ENCODE measurements at regions not wholly inside any gene's neighbourhood (a gene's known extent, or its start where the extent isn't known, plus 50 kb on each side); places are given as distances from the start of the nearest gene placed in this dataset.

DNA sequence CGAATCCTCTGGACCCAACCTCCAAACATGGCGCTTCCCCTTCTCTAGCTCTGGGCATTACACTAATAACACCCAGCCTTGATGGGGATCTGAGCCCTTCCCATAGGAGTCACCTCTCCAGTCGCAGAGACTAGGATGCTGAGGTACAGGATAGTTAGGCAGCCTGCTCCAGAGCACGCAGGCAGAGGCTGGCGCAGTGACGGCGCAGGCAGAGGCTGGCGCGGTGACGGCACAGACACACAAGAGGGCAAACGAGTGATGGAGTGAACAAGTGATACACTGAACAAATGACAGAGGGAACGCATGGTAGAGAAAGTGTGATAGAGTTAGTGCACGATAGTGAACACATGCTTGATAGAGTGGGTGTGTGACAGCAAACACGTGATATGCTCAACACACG lies 518.5 kb downstream of the EIPR1 start:
- TF ChIP-seq POLR2AphosphoS5 (IDR thresholded peaks at IDR 0.05; ENCODE audit: control insufficient read depth, insufficient read depth, low read depth, low read length): no peak
- TF ChIP-seq, protein P1, sequence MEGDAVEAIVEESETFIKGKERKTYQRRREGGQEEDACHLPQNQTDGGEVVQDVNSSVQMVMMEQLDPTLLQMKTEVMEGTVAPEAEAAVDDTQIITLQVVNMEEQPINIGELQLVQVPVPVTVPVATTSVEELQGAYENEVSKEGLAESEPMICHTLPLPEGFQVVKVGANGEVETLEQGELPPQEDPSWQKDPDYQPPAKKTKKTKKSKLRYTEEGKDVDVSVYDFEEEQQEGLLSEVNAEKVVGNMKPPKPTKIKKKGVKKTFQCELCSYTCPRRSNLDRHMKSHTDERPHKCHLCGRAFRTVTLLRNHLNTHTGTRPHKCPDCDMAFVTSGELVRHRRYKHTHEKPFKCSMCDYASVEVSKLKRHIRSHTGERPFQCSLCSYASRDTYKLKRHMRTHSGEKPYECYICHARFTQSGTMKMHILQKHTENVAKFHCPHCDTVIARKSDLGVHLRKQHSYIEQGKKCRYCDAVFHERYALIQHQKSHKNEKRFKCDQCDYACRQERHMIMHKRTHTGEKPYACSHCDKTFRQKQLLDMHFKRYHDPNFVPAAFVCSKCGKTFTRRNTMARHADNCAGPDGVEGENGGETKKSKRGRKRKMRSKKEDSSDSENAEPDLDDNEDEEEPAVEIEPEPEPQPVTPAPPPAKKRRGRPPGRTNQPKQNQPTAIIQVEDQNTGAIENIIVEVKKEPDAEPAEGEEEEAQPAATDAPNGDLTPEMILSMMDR (IDR thresholded peaks at IDR 0.05 in 2 of 3, conservative IDR thresholded peaks at IDR 0.05 in 1 of 3; ENCODE audit: insufficient read depth in 2 of 3, low read depth in 1 of 3, low read length in 3 of 3): no peak
- no peak for TF ChIP-seq ZNF175 (CRISPR knock-in tag; IDR thresholded peaks at IDR 0.05; ENCODE audit: low read depth)
- TF ChIP-seq MYC (IDR thresholded peaks at IDR 0.05; ENCODE audit: low read depth, low read length): no peak
- no peak for TF ChIP-seq MYC (CRISPR knock-in tag; IDR thresholded peaks at IDR 0.05; ENCODE audit: borderline replicate concordance, low read depth)
- no peak for TF ChIP-seq CHD1 (IDR thresholded peaks at IDR 0.05; ENCODE audit: low read length)
- TF ChIP-seq, protein P2, sequence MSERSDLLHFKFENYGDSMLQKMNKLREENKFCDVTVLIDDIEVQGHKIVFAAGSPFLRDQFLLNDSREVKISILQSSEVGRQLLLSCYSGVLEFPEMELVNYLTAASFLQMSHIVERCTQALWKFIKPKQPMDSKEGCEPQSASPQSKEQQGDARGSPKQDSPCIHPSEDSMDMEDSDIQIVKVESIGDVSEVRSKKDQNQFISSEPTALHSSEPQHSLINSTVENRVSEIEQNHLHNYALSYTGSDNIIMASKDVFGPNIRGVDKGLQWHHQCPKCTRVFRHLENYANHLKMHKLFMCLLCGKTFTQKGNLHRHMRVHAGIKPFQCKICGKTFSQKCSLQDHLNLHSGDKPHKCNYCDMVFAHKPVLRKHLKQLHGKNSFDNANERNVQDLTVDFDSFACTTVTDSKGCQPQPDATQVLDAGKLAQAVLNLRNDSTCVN (CRISPR knock-in tag; IDR thresholded peaks at IDR 0.05): no peak
- TF ChIP-seq CHD4 (IDR thresholded peaks at IDR 0.05; ENCODE audit: insufficient read depth, insufficient replicate concordance, low read depth, low read length, poor library complexity, severe bottlenecking): no peak
- TF ChIP-seq ZNF384 (IDR thresholded peaks at IDR 0.05; ENCODE audit: low read depth, low read length): no peak
- no peak for TF ChIP-seq MAFK (IDR thresholded peaks at IDR 0.05; ENCODE audit: low read length)

Data from K562 (cell line).